Transverse colon (tissue), 3 donors: ENCODE measurements at regions not wholly inside any gene's neighbourhood (a gene's known extent, or its start where the extent isn't known, plus 50 kb on each side); places are given as distances from the start of the nearest gene placed in this dataset.

Experiments
- CTCF ChIP-seq, 5 experiments: fragments of 200-600 bp in 3 of 5; fragments of 450-650 bp in 2 of 5; sonication (generic) in 3 of 5; IDR thresholded peaks; 1 replicate in 2 of 5; 2 replicates in 3 of 5; pipeline ENCODE4 v1.5.1; 2016 to 2017; ENCODE audit warnings: antibody characterized with exemption in 5 of 5, inconsistent platforms in 3 of 5, mild to moderate bottlenecking in 2 of 5, moderate library complexity in 1 of 5
- EP300 ChIP-seq: sonication (generic); formaldehyde crosslinking; IDR thresholded peaks from one replicate; pipeline ENCODE4 v1.6.1; 2017; ENCODE audit warnings: antibody characterized with exemption, low read depth
- POLR2A ChIP-seq: fragments of 450-650 bp; IDR thresholded peaks from one replicate; pipeline ENCODE4 v1.6.1; 2016; ENCODE audit warnings: antibody characterized with exemption, mild to moderate bottlenecking, moderate library complexity

DNA sequence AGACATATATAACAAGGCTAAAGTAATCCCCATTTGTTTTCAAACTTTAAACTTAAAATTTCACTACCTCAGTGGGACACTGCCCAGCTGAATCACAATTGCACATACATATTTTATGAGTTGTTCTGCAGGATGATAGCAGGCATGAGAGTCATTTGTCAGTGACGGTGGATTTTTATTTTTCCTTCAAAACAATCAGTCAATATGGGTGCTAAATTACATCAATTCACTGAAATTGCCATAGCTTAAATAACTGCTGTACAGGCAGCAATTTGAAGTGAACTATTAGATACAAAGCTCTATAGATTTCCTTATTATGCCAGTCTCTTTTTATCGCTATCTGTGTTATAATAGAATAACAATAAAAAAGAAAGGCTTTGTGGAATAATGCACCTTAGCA, 784.6 kb upstream of the ANO3 start:
- TF ChIP-seq CTCF (IDR thresholded peaks at IDR 0.05) = no peak
- no peak for TF ChIP-seq POLR2A
- no peak for TF ChIP-seq EP300
